Activated B cell treated with CpG ODN at 0.5 μM for 24 hours (primary cell): ENCODE measurements at regions not wholly inside any gene's neighbourhood (a gene's known extent, or its start where the extent isn't known, plus 50 kb on each side); places are given as distances from the start of the nearest gene placed in this dataset.
A peak's percentile ranks its signal among the peaks of the same experiment; 100 is the strongest.

Experiments used
- ATAC-seq: fragments of 200-7000 bp; cut with Tn5 transposase; one replicate; pipeline ENCODE4 v1.10.0; 2021; ENCODE audit warnings: low read depth, mild to moderate bottlenecking, moderate library complexity
- CTCF ChIA-PET: fragments of 350-600 bp; sonication (Branson Sonifier 250); formaldehyde crosslinking; loops from one replicate; lab custom pipeline; 2021; ENCODE audit warnings: antibody characterized with exemption; lab: Charles Lee
- POLR2A ChIA-PET: fragments of 350-600 bp; sonication (Branson Sonifier 250); formaldehyde crosslinking; loops from one replicate; lab custom pipeline; 2021; ENCODE audit warnings: antibody characterized with exemption; lab: Charles Lee
- DNase-seq: peaks from one replicate; pipeline ENCODE4 v3.0.0; 2022
- H3K27ac Mint-ChIP-seq: one replicate; pipeline ENCODE4 v1.8.0; 2020; ENCODE audit warnings: mixed read lengths
- H3K27me3 Mint-ChIP-seq: one replicate; pipeline ENCODE4 v1.8.0; 2021; ENCODE audit warnings: mixed read lengths
- H3K36me3 Mint-ChIP-seq: one replicate; pipeline ENCODE4 v1.8.0; 2021; ENCODE audit warnings: low read depth, mixed read lengths
- H3K4me1 Mint-ChIP-seq: one replicate; pipeline ENCODE4 v1.8.0; 2021; ENCODE audit warnings: mixed read lengths
- H3K4me3 Mint-ChIP-seq: one replicate; pipeline ENCODE4 v1.8.0; 2020; ENCODE audit warnings: mild to moderate bottlenecking, mixed read lengths
- H3K9me3 Mint-ChIP-seq: one replicate; pipeline ENCODE4 v1.8.0; 2020; ENCODE audit warnings: mixed read lengths
- CTCF ChIP-seq: fragments of 200-600 bp; IDR thresholded peaks from one replicate; pipeline ENCODE4 v1.8.0; 2022; ENCODE audit warnings: antibody characterized with exemption, mild to moderate bottlenecking
- intact Hi-C: fragments of 100-400 bp; cut with micrococcal nuclease; formaldehyde crosslinking; loops from one replicate; pipeline ENCODE4 v1.15.1; 2024

GRCh38 chr6:11362564-11362963 is 130.1 kb upstream of the NEDD9 start:
- peaks cover 63% of the 10 kb centered on the region for H3K36me3 Mint-ChIP-seq
- no peak overlapping the region for H3K4me3 Mint-ChIP-seq
- intact Hi-C loops = no loop called here
- H3K9me3 Mint-ChIP-seq = peaks cover 2% of the 10 kb centered on the region
- H3K27ac Mint-ChIP-seq = peak overlapping the region; percentile 27
- TF ChIP-seq CTCF = no peak
- ChIA-PET CTCF (no interaction called here), POLR2A (no interaction called here)
- H3K27me3 Mint-ChIP-seq = no peaks in the 10 kb centered on the region
- H3K4me1 Mint-ChIP-seq = peaks cover 86% of the 10 kb centered on the region
- ATAC-seq (no peak), DNase-seq (no peak)

- peaks cover 83% of the 10 kb centered on the region for H3K4me1 Mint-ChIP-seq
- POLR2A ChIA-PET = no interaction called here
These were observed 126.7 kb upstream of the NEDD9 start for GRCh38 chr6:11358904-11359830.

GRCh38 chr6:11357285-11357684 is 124.8 kb upstream of the NEDD9 start:
- ATAC-seq (no peak), DNase-seq (no peak)
- ChIA-PET POLR2A (interaction anchor here (1.0 kb wide), 1 partner anchor 103 kb away, joined by 3 read pairs; no protein-coding TSS in a partner anchor), CTCF (interaction anchor here (1.1 kb wide), 1 partner anchor 139 kb away, joined by 3 read pairs; no protein-coding TSS in a partner anchor)
- H3K4me1 Mint-ChIP-seq = peaks cover 80% of the 10 kb centered on the region
- no peaks in the 10 kb centered on the region for H3K27me3 Mint-ChIP-seq
- H3K4me3 Mint-ChIP-seq = peak overlapping the region; percentile 25
- intact Hi-C loops = no loop called here
- peak overlapping the region; percentile 79 for H3K27ac Mint-ChIP-seq
- peaks cover 2% of the 10 kb centered on the region for H3K9me3 Mint-ChIP-seq
- peaks cover 73% of the 10 kb centered on the region for H3K36me3 Mint-ChIP-seq
- TF ChIP-seq CTCF = no peak

More at GRCh38 chr6:11358904-11359830, 126.7 kb upstream of the NEDD9 start:
- Mint-ChIP-seq H3K27ac (peak overlapping the region; percentile 9), H3K9me3 (peaks cover 2% of the 10 kb centered on the region), H3K27me3 (no peaks in the 10 kb centered on the region), H3K4me3 (no peak overlapping the region), H3K36me3 (peaks cover 67% of the 10 kb centered on the region)
- ATAC-seq (no peak), DNase-seq (no peak)
- CTCF ChIA-PET = interaction anchor here (0.5 to 1.2 kb wide), 2 partner anchors 106 to 137 kb away, joined by 3 to 6 read pairs; no protein-coding TSS in a partner anchor
- intact Hi-C loops = no loop called here
- no peak for TF ChIP-seq CTCF

- no peak for TF ChIP-seq CTCF
- ATAC-seq = peak; percentile 35
- peak overlapping the region; percentile 25 for H3K4me3 Mint-ChIP-seq
- POLR2A ChIA-PET = interaction anchor here (1.0 to 2.2 kb wide), 3 partner anchors 17 to 104 kb away, joined by 3 to 5 read pairs (median 3); no protein-coding TSS in a partner anchor
- no peak for DNase-seq
- CTCF ChIA-PET = interaction anchor here (1.1 kb wide), 1 partner anchor 140 kb away, joined by 3 read pairs; no protein-coding TSS in a partner anchor
- intact Hi-C loops = no loop called here
- peaks cover 73% of the 10 kb centered on the region for H3K36me3 Mint-ChIP-seq
- peak overlapping the region; percentile 79 for H3K27ac Mint-ChIP-seq
- no peaks in the 10 kb centered on the region for H3K27me3 Mint-ChIP-seq
- peaks cover 80% of the 10 kb centered on the region for H3K4me1 Mint-ChIP-seq
- H3K9me3 Mint-ChIP-seq = peaks cover 2% of the 10 kb centered on the region
These were observed 124.1 kb upstream of the NEDD9 start for GRCh38 chr6:11356404-11357155.
